Tibial nerve (tissue), 4 donors: ENCODE measurements at regions not wholly inside any gene's neighbourhood (a gene's known extent, or its start where the extent isn't known, plus 50 kb on each side); places are given as distances from the start of the nearest gene placed in this dataset.

ENCODE experiments used
- DNase-seq, 2 donors: peaks; one replicate each; pipeline ENCODE4 v3.0.0-alpha.2; 2019; ENCODE audit warnings: low spot score in 2 of 2
- H3K27ac ChIP-seq, 4 donors: fragments of 200-600 bp; sonication (generic) in 3 of 4; one replicate each; pipeline ENCODE4 v1.5.1; 2017 to 2019; ENCODE audit warnings: mild to moderate bottlenecking in 1 of 4
- H3K27me3 ChIP-seq, 2 donors: fragments of 200-600 bp; sonication (generic) in 1 of 2; one replicate each; pipeline versions ENCODE4 v1.5.1 to v1.6.0; 2017 to 2019
- H3K36me3 ChIP-seq, 3 donors: fragments of 200-600 bp; sonication (generic); one replicate each; pipeline ENCODE4 v1.5.1; 2018 to 2019
- H3K4me1 ChIP-seq, 4 donors: fragments of 200-600 bp; sonication (generic) in 3 of 4; one replicate each; pipeline ENCODE4 v1.5.1; 2017 to 2019
- H3K4me3 ChIP-seq, 4 donors: fragments of 200-600 bp; sonication (generic) in 3 of 4; one replicate each; pipeline ENCODE4 v1.5.1; 2017 to 2019; ENCODE audit warnings: mild to moderate bottlenecking in 1 of 4, moderate library complexity in 1 of 4
- H3K9me3 ChIP-seq, 4 donors: fragments of 200-600 bp; sonication (generic) in 3 of 4; one replicate each; pipeline ENCODE4 v1.5.1; 2017 to 2019
- CTCF ChIP-seq, 5 experiments: fragments of 200-600 bp in 3 of 5; fragments of 450-650 bp in 2 of 5; sonication (generic) in 3 of 5; IDR thresholded peaks; one replicate each; pipeline ENCODE4 v1.5.1; 2016 to 2019; ENCODE audit warnings: antibody characterized with exemption in 5 of 5, mild to moderate bottlenecking in 3 of 5, moderate library complexity in 2 of 5
- EP300 ChIP-seq, 2 donors: sonication (generic); formaldehyde crosslinking; IDR thresholded peaks; one replicate each; pipeline ENCODE4 v1.6.1; 2017; ENCODE audit warnings: antibody characterized with exemption in 2 of 2, mild to moderate bottlenecking in 1 of 2
- POLR2A ChIP-seq, 2 donors: fragments of 450-650 bp; IDR thresholded peaks; one replicate each; pipeline ENCODE4 v1.6.1; 2017; ENCODE audit warnings: antibody characterized with exemption in 2 of 2, mild to moderate bottlenecking in 2 of 2, moderate library complexity in 2 of 2
- WGBS, 2 donors: methylation state at CpG; one replicate each; pipeline ENCODE4 v1.1.5; 2018; 5-methylcytosine and 5-hydroxymethylcytosine counted together

DNA sequence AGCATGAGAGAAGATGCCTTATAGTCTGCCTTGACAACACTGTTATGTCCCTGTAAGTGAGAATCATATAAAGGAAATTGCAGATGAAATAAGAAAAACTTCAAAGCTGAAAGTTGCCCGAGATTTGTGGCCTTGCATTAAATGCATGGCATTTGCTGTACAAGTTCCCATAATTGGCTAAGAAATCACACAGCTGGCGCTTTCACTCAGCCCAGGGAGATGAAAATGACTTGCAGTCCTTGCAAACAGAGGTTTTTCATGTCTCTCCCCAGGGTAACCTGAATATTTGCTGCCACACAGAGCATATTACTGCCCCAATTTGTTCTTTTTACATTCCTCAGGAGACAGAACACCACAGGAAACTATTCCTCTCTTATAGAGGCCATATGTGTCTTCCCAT lies 174.8 kb downstream of the FAM114A2 start:
- 82 to 85% methylated on average over 2 of the region's 2 CpGs for WGBS, 2 donors
- Histone ChIP-seq H3K27ac (no peak overlapping the region), H3K36me3 (no peaks in the 10 kb centered on the region), H3K4me3 (no peak overlapping the region), H3K4me1 (no peaks in the 10 kb centered on the region), H3K27me3 (no peaks in the 10 kb centered on the region), H3K9me3 (no peaks in the 10 kb centered on the region)
- TF ChIP-seq EP300 (IDR thresholded peaks at IDR 0.05) (no peak), CTCF (IDR thresholded peaks at IDR 0.05) (no peak), POLR2A (IDR thresholded peaks at IDR 0.05) (no peak)
- DNase-seq, result no peak
